H1 (cell line): ENCODE measurements at regions not wholly inside any gene's neighbourhood (a gene's known extent, or its start where the extent isn't known, plus 50 kb on each side); places are given as distances from the start of the nearest gene placed in this dataset.

Source experiments
- CHD1 ChIP-seq: IDR thresholded peaks from 2 replicates; pipeline ENCODE4 v1.6.1; 2012; ENCODE audit warnings: low read depth, low read length, improper control_type of control experiment
- HDAC6 ChIP-seq: IDR thresholded peaks from one replicate; pipeline ENCODE4 v1.7.1; 2012; ENCODE audit warnings: low read depth, mild to moderate bottlenecking, inconsistent platforms, low read length, moderate library complexity
- RXRA ChIP-seq: IDR thresholded peaks from 2 replicates; pipeline ENCODE4 v1.6.1; 2011; ENCODE audit warnings: low read depth, mild to moderate bottlenecking, low read length, moderate library complexity; ENCODE audit not compliant: insufficient read depth
- SUZ12 ChIP-seq: fragments of 200-600 bp; sonication (generic); IDR thresholded peaks from 2 replicates; pipeline ENCODE4 v1.6.1; 2012; ENCODE audit warnings: mild to moderate bottlenecking, inconsistent platforms, low read length, moderate library complexity, mixed read lengths
- TEAD4 ChIP-seq: IDR thresholded peaks from 2 replicates; pipeline ENCODE4 v1.6.1; 2012; ENCODE audit warnings: low read depth, low read length, inconsistent platforms, mixed read lengths
- TF ChIP-seq, protein P1 (sequence below): fragments of 300-600 bp; sonication (generic); IDR thresholded peaks from 2 replicates; pipeline ENCODE4 v1.7.1; 2012; ENCODE audit warnings: low read length, moderate library complexity, mild to moderate bottlenecking, inconsistent platforms; ENCODE audit not compliant: insufficient replicate concordance

DNA sequence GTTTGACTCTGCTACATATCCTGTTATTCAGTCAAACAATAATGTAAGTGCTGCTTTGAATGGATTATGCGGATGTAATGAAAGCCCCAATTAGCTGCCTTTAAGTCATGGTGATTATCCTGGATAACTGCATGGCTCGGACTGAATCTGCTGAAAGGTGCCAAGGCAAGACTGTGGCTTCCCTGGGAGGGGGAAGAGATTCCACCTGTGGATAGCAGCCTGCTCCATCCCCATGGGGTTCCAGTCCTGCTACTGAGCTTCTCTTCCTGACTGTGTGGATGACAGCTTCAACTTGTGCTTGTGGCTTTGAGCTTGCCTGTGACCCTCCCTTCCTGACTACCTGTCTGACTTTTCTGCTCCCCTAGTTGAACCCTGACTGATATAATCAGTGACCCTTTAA is 540.0 kb upstream of the GYPC start (continued):
- TF ChIP-seq, protein P1, sequence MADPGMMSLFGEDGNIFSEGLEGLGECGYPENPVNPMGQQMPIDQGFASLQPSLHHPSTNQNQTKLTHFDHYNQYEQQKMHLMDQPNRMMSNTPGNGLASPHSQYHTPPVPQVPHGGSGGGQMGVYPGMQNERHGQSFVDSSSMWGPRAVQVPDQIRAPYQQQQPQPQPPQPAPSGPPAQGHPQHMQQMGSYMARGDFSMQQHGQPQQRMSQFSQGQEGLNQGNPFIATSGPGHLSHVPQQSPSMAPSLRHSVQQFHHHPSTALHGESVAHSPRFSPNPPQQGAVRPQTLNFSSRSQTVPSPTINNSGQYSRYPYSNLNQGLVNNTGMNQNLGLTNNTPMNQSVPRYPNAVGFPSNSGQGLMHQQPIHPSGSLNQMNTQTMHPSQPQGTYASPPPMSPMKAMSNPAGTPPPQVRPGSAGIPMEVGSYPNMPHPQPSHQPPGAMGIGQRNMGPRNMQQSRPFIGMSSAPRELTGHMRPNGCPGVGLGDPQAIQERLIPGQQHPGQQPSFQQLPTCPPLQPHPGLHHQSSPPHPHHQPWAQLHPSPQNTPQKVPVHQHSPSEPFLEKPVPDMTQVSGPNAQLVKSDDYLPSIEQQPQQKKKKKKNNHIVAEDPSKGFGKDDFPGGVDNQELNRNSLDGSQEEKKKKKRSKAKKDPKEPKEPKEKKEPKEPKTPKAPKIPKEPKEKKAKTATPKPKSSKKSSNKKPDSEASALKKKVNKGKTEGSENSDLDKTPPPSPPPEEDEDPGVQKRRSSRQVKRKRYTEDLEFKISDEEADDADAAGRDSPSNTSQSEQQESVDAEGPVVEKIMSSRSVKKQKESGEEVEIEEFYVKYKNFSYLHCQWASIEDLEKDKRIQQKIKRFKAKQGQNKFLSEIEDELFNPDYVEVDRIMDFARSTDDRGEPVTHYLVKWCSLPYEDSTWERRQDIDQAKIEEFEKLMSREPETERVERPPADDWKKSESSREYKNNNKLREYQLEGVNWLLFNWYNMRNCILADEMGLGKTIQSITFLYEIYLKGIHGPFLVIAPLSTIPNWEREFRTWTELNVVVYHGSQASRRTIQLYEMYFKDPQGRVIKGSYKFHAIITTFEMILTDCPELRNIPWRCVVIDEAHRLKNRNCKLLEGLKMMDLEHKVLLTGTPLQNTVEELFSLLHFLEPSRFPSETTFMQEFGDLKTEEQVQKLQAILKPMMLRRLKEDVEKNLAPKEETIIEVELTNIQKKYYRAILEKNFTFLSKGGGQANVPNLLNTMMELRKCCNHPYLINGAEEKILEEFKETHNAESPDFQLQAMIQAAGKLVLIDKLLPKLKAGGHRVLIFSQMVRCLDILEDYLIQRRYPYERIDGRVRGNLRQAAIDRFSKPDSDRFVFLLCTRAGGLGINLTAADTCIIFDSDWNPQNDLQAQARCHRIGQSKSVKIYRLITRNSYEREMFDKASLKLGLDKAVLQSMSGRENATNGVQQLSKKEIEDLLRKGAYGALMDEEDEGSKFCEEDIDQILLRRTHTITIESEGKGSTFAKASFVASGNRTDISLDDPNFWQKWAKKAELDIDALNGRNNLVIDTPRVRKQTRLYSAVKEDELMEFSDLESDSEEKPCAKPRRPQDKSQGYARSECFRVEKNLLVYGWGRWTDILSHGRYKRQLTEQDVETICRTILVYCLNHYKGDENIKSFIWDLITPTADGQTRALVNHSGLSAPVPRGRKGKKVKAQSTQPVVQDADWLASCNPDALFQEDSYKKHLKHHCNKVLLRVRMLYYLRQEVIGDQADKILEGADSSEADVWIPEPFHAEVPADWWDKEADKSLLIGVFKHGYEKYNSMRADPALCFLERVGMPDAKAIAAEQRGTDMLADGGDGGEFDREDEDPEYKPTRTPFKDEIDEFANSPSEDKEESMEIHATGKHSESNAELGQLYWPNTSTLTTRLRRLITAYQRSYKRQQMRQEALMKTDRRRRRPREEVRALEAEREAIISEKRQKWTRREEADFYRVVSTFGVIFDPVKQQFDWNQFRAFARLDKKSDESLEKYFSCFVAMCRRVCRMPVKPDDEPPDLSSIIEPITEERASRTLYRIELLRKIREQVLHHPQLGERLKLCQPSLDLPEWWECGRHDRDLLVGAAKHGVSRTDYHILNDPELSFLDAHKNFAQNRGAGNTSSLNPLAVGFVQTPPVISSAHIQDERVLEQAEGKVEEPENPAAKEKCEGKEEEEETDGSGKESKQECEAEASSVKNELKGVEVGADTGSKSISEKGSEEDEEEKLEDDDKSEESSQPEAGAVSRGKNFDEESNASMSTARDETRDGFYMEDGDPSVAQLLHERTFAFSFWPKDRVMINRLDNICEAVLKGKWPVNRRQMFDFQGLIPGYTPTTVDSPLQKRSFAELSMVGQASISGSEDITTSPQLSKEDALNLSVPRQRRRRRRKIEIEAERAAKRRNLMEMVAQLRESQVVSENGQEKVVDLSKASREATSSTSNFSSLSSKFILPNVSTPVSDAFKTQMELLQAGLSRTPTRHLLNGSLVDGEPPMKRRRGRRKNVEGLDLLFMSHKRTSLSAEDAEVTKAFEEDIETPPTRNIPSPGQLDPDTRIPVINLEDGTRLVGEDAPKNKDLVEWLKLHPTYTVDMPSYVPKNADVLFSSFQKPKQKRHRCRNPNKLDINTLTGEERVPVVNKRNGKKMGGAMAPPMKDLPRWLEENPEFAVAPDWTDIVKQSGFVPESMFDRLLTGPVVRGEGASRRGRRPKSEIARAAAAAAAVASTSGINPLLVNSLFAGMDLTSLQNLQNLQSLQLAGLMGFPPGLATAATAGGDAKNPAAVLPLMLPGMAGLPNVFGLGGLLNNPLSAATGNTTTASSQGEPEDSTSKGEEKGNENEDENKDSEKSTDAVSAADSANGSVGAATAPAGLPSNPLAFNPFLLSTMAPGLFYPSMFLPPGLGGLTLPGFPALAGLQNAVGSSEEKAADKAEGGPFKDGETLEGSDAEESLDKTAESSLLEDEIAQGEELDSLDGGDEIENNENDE, result no peak
- TF ChIP-seq SUZ12, result no peak
- no peak for TF ChIP-seq CHD1
- TF ChIP-seq TEAD4, result no peak
- no peak for TF ChIP-seq HDAC6
- no peak for TF ChIP-seq RXRA
